ENCODE measurements at regions not wholly inside any gene's neighbourhood (a gene's known extent, or its start where the extent isn't known, plus 50 kb on each side); places are given as distances from the start of the nearest gene placed in this dataset.

DNA sequence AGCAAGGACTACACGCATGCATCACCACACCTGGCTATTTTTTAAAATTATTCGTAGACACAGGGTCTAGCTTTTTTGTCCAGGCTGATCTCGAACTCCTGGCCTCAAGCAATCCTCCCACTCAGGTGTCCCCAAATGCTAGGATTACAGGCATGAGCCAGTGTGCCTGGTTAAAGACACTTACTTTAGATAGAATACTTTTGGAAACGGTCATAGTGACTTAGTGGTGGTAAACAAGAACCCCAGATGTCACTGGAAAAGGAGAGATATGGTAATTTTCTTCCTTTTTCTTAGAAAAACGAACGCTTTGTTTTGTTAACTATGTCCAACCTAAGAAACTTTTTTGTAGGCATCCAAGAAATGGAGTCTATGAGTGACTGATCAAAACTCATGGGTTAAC lies 137.3 kb downstream of the TFAP2B start:
- TF ChIP-seq BCL11A (tag by site-specific recombination; IDR thresholded peaks at IDR 0.05; ENCODE audit: low read depth), result no peak
- TF ChIP-seq, protein P1, sequence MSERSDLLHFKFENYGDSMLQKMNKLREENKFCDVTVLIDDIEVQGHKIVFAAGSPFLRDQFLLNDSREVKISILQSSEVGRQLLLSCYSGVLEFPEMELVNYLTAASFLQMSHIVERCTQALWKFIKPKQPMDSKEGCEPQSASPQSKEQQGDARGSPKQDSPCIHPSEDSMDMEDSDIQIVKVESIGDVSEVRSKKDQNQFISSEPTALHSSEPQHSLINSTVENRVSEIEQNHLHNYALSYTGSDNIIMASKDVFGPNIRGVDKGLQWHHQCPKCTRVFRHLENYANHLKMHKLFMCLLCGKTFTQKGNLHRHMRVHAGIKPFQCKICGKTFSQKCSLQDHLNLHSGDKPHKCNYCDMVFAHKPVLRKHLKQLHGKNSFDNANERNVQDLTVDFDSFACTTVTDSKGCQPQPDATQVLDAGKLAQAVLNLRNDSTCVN (tag by site-specific recombination; optimal IDR thresholded peaks at IDR 0.05), result no peak

Data from HEK293 (cell line).